ENCODE measurements at regions not wholly inside any gene's neighbourhood (a gene's known extent, or its start where the extent isn't known, plus 50 kb on each side); places are given as distances from the start of the nearest gene placed in this dataset.

- DNase-seq, result no peak
These were observed 101.9 kb upstream of the SCOC start for GRCh38 chr4:140271553-140271952.

GRCh38 chr4:140269369-140269768 is 104.1 kb upstream of the SCOC start:
- no peak for DNase-seq

DNA sequence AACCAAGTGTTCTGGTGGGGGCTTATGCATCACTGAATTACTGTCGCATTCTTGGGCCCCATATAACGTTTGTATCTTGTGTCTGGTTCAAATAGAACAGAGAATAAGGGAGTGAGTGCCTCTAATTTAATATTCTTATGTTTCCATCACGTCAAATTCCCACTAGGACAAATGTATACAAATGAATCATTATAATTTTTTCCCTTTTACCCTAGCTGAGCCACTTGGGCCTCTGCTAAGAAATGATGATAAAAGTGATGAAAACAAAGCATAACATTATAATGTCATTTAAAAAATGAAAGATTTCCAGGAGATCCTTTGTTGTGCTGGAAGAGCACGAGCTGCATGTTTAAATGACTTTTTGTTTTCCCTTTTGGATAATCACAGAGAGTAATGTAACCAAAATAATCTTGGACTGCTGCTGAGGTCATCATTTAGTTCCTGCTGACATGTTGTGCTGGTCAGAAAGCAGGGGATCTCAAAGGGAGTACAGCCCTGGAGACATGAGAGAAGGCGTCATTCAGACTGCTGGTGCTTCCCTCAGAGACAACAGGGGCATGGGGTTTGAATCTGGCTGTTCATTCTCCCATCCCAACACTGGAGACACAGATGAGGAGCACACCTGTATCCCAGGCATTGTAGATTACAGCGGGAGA is 105.1 kb upstream of the SCOC start:
- no peak for DNase-seq

DNA sequence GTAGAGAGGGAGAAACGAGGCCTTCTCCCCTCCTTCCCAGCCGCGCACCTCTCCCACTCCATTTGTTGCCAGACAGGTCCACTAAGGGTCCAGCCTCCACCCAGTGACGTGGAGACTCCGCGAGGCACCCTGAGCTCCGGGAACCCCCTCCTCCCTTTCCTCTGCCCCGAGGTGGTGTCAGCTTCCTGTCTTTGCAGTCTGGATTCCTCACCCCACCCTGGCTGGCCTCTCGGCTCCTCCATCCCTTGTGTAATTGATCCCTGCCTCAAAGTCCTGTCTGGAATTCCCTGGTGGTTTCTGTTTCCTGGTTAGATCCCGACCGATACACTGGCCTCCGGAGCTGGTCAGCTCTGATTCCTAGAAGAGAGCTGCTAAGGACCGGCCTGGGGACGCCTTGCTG is 105.9 kb upstream of the SCOC start:
- DNase-seq, result no peak

- DNase-seq, result no peak
These were observed 106.4 kb upstream of the SCOC start for GRCh38 chr4:140266958-140267568.

DNA sequence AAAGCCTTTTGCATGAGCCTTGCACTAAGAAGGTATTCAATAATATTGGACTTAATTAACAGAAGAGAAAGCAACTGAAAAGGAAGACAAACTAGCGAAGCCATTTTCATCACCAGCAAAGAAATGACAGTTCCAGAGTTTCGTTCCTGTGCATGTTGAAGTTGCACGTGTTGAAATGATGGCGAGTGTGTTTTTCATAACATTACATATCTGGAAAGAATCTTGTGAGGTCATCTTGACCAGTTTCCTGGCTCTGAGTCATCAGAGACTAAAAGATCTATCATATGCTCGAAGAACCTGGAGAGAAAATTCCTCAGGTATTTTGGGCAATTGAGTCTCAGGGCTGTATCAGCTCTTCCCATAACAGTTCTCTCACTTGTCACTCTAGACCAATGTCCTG is 106.2 kb upstream of the MAML3 start:
- DNase-seq, result no peak

- DNase-seq, result no peak
These were observed 104.5 kb upstream of the MAML3 start for GRCh38 chr4:140258476-140258875.

DNA sequence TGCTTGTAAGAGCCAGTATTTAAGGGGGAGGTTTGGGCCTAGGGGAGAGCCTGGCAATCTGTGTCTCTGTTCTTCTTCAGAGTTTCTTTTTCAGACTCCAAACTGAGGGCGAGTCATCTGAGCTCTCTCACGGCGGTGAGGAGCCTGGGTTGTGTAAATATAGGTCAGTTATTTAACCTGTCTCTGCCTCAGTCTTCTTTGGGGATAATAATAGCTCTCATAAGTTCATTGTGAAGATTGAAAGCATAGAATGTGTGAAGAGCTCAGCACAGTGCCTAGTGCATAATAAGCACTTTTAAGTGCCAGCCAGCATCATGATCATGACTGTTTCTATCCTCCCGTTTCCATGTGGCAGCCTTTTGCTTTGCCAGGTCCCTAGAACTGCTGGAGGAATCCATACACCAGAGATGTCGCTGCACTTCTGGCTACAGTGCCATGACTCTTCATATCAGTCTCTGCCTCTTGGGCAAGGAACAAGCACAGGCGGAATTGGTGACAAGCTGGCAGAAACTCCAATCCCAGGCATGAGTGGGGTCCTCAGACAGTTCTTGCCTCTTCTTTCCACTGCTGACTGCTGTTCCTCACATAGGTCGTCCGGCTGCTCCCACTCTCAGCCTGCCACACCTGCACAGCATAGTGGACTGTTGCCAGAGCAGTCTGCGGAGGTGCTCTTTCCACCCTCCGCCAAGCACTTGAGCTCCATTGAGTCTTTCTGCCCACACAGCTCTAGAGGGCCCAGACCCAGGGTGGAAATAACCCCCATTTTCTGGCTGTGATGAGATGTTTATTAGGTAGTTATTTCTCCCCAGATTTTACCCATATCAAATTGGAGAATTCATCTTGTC is 103.7 kb upstream of the MAML3 start:
- no peak for DNase-seq

- DNase-seq, result no peak
These were observed 103.0 kb upstream of the MAML3 start for GRCh38 chr4:140256941-140257340.

- DNase-seq, result no peak
These were observed 102.4 kb upstream of the MAML3 start for GRCh38 chr4:140256335-140256734.

DNA sequence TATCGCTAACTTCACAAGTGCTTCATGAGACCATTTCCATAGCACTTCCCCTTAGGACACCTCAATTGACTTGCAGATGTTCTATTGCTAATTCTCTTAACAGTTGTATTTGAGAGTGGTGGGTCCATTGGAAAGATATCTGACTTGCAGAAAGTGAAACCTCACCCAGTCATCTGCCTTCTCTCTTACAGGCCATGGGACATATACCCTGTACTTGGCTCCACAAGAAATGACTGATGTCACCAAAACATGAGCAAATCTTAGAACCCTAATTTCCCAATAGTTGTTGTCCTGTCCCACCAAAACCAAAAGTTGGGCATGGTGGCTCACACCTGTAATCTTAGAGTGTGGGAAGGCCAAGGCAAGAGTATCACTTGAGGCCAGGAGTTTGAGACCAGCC is 101.9 kb upstream of the MAML3 start:
- DNase-seq, result no peak

GRCh38 chr4:140255467-140255866 is 101.5 kb upstream of the MAML3 start:
- DNase-seq, result no peak

DNA sequence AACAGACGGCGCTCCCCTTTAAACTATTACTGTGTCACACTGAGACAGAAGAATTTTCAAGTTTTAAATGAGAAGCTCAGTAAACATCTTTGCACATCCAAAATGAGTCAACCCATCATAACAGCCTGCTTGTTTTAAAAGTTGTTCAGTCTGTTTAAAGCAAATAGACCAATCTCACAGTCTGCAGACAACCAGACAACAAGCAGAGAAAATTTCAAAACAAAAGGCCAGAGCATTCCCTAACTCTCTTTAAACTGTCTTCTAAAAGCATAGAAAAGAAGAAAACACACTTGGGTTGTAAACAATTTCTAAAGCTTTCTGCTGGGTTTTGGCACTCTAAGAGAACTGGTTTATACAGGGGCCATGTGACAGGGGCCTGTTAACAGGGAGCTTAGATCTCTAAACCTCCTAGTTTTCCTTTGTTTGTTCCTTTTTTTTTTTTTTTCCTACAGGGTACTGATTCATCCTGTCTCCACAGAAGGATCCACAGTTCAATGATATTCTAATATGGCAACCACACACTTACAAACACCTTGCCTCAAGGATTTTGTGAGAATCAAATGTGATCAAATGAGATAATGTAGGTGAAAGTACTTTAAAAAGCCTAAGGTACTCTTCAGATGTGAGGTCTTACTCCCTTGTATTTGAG is 100.8 kb upstream of the MAML3 start:
- no peak for DNase-seq

DNA sequence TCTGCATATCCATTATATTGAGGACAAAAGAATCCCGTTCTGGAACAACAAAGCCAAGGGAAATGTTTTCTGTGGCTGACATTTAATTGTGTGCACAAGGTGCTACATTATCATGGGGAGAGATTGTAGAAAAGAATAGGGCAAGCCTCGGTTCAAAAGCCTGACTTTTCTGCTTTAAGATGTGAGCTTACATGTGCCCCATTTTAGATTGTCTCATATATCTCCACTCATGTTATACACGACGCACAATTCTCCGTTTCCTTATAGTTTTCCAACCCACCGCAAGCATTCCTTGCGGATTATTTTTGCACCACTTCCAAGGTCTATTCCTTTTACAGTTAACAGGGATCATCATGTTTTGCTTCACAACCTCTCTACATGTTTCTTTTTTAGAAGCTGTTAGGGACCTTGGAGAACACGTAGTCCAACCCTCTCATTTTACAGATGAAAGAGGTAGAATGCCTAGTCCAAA is 99.6 kb upstream of the MAML3 start:
- no peak for DNase-seq

- DNase-seq, result peak; percentile 88
These were observed 99.0 kb upstream of the MAML3 start for GRCh38 chr4:140252742-140253555.

DNA sequence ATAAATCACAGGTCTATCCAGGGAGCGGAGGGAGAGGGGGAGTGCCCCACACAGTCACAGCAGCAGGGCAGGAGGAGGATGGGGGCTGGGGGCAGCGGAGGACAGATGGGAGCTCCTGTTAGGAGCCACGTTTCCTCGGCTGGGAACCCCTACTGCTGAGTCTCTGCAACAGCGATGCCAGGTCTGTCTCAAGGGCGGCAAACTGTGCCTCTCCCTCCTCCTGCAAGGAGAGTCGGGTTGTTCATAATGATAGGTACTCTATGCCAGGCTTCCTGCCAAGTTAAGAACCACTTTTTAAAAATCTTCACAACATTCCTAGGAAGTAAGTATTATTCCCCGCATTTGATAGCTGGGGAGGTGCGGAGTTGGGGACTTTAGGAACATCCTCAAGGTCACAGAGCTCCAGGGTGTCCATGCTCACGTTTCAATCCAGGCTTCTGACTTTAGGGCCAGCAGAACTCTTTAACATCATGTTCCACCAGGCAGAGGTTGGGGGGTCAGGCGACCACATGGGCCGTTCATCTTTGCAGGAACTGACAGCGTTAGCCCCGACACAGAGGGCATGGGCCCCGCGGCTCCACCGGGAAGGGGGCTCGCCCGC is 98.3 kb upstream of the MAML3 start:
- DNase-seq, result peak; percentile 40

DNA sequence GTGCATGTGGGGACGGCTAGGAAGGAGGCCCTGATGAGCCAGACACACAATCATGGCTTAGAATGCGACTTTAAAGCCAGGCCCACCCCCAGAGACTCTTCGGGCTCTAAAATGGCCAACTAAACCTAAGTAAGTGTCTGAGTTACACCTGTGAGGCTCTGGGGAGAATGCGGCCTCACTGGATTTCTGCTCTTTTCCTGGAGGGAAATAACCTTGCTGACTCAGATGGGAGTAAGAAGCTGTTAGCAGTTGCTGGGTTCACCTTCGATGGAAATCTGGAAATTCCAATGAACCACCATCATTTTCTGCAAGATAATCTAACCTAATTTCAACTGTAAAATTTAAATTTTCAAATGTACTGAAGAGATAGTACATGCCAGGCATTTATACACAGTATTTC is 97.6 kb upstream of the MAML3 start:
- no peak for DNase-seq

DNA sequence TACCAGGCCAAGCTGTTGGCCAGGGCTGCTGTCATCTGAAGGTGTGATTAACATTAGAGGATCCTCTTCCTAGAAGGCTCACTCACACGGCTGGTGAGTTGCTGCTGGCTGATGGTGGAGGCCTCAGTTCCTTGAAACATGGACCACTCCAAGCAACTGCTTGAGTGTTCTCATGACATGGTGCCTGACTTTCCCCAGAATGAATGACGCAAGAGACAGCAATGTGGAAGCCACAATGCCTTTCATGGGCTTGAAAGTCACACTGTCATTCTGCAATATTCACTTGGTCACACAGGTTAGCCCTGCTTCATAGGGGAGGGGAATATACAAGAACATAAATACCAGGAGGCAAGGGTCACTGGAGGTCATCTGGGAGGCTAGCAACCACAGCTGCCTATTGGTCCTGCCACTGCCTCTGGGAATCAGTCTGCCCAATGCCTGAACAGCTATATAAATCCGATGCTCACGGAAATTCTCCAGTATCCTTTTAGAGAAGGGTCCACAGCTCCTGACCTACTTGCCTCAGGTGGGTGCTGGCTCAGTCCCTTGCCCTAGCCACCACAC is 97.1 kb upstream of the MAML3 start:
- no peak for DNase-seq

GRCh38 chr4:140249351-140249750 is 95.4 kb upstream of the MAML3 start:
- DNase-seq, result no peak

DNA sequence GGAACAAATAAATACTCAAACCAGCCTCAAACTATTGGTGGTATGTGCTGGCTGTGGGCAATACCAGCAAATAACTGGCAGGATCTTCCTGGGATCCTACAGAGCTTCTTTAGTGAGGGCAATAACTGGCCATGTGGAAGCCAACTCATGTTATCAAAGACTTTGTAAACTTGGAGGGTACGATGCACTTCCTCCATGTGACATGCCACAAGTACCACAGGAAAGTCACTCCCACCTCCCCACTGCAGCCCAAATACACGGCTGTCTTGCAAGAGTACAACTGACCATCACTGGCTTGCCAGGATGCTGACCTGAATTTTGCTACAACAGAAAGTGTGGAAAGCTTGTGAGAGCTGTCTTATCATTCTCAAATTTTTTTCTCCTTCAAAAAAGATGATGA is 93.3 kb upstream of the MAML3 start:
- no peak for DNase-seq

DNA sequence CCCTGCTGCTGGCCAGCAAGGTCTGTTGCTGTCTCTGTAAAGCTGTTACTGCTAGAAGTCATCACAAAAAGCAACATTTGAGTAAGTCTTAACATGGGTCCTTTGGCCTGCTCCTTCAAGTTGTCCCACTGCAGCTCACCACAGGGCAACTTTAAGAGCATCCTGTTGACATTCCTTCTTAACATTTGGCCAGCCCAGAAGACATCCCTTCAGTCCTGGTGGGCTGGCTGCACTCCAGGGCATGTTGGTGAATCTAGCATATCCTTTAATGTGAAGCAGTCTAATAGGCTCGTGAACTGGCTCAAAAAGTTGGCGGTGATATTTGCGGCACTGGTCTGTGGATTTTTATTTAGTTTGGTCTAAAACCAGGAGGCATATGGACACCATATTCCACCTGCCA is 92.2 kb upstream of the MAML3 start:
- DNase-seq, result no peak

GRCh38 chr4:140244328-140244727 is 90.3 kb upstream of the MAML3 start:
- DNase-seq, result no peak

All from right hindlimb (tissue), 1 donor.